Right lobe of liver (tissue), 6 donors: ENCODE measurements at regions not wholly inside any gene's neighbourhood (a gene's known extent, or its start where the extent isn't known, plus 50 kb on each side); places are given as distances from the start of the nearest gene placed in this dataset.

ENCODE experiments used
- ATAC-seq, 4 donors: fragments of 200-7000 bp; cut with Tn5 transposase; one replicate each; pipeline ENCODE4 v1.9.1; 2020; ENCODE audit warnings: mild to moderate bottlenecking in 4 of 4, moderate library complexity in 4 of 4
- DNase-seq, 3 donors: peaks; one replicate each; pipeline ENCODE4 v3.0.0-alpha.2; 2020
- H3K27ac ChIP-seq, 3 donors: fragments of 200-600 bp; one replicate each; pipeline ENCODE4 v1.8.0; 2022
- H3K27me3 ChIP-seq, 2 donors: fragments of 200-600 bp; one replicate each; pipeline ENCODE4 v1.8.0; 2022
- H3K36me3 ChIP-seq, 4 donors: fragments of 200-600 bp; sonication (generic) in 1 of 4; one replicate each; pipeline versions ENCODE4 v1.5.1 to v1.8.0; 2017 to 2022; ENCODE audit warnings: control low read depth in 1 of 4
- H3K4me1 ChIP-seq, 4 donors: fragments of 200-600 bp; sonication (generic) in 1 of 4; one replicate each; pipeline versions ENCODE4 v1.5.1 to v1.8.0; 2017 to 2022; ENCODE audit warnings: control low read depth in 1 of 4
- H3K4me3 ChIP-seq, 3 donors: fragments of 200-600 bp; one replicate each; pipeline ENCODE4 v1.8.0; 2022
- H3K9me3 ChIP-seq, 4 donors: fragments of 200-600 bp; sonication (generic) in 1 of 4; one replicate each; pipeline versions ENCODE4 v1.5.1 to v1.8.0; 2017 to 2022; ENCODE audit warnings: control low read depth in 1 of 4
- POLR2A ChIP-seq: fragments of 450-650 bp; IDR thresholded peaks from one replicate; pipeline ENCODE4 v1.6.1; 2017; ENCODE audit warnings: antibody characterized with exemption, mild to moderate bottlenecking
- WGBS: methylation state at CpG from one replicate; pipeline ENCODE4 v1.1.6; 2018; ENCODE audit warnings: low coverage, low lambda C conversion rate; ENCODE audit not compliant: insufficient coverage; ENCODE audit errors: missing lambda C conversion rate; 5-methylcytosine and 5-hydroxymethylcytosine counted together
- intact Hi-C, 2 donors: fragments of 100-400 bp; cut with DNase I; formaldehyde crosslinking; loops; one replicate each; pipeline versions ENCODE4 v1.11.2 to v1.14.1; 2022
- TF ChIP-seq, protein P1 (sequence below), 4 donors: fragments of 200-600 bp in 3 of 4; fragments of 450-650 bp in 1 of 4; IDR thresholded peaks; one replicate each; pipeline versions ENCODE4 v1.5.1 to v1.8.0; 2016 to 2022; ENCODE audit warnings: antibody characterized with exemption in 4 of 4, mild to moderate bottlenecking in 2 of 4
- donor health status: DM: no; HTN: yes; CAD: no.
- donor health status: DM: no; HTN: no; CAD: no.
- donor health status: DM: no; HTN: no; CAD: no.
- donor health status: DM: no; HTN: yes; CAD: no.
- donor health status: DM: no; HTN: yes; CAD: no.

DNA sequence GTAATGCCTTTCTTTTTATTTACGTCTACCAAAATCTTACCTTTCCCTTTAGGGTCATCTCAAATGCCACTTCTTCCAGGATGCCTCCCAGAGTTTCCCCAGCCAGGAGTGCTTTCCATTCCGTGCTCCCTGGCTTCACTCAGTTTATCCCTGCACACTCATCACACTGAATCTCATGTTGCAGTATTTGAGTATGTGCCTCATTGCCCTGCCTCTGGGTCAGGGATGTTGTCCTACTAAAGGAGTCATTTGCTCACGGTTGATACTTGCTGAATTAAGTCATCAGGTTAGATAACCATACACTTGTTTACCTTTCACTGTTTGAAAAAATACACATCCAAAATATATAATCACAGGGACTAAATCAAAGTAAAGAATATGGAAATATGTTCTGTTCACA, 356.2 kb upstream of the GATB start:
- Histone ChIP-seq H3K27ac (no peak overlapping the region), H3K9me3 (no peaks in the 10 kb centered on the region), H3K4me1 (no peaks in the 10 kb centered on the region), H3K27me3 (no peaks in the 10 kb centered on the region), H3K4me3 (no peak overlapping the region), H3K36me3 (no peaks in the 10 kb centered on the region)
- intact Hi-C loops, result no loop called here
- TF ChIP-seq, protein P1, sequence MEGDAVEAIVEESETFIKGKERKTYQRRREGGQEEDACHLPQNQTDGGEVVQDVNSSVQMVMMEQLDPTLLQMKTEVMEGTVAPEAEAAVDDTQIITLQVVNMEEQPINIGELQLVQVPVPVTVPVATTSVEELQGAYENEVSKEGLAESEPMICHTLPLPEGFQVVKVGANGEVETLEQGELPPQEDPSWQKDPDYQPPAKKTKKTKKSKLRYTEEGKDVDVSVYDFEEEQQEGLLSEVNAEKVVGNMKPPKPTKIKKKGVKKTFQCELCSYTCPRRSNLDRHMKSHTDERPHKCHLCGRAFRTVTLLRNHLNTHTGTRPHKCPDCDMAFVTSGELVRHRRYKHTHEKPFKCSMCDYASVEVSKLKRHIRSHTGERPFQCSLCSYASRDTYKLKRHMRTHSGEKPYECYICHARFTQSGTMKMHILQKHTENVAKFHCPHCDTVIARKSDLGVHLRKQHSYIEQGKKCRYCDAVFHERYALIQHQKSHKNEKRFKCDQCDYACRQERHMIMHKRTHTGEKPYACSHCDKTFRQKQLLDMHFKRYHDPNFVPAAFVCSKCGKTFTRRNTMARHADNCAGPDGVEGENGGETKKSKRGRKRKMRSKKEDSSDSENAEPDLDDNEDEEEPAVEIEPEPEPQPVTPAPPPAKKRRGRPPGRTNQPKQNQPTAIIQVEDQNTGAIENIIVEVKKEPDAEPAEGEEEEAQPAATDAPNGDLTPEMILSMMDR (IDR thresholded peaks at IDR 0.05), result no peak
- TF ChIP-seq POLR2A, result no peak
- ATAC-seq (no peak), DNase-seq (no peak)
- 64% methylated on average over 3 of the region's 3 CpGs for WGBS

- Histone ChIP-seq H3K27ac (no peak overlapping the region), H3K4me1 (no peaks in the 10 kb centered on the region), H3K9me3 (no peaks in the 10 kb centered on the region), H3K4me3 (no peak overlapping the region), H3K36me3 (no peaks in the 10 kb centered on the region), H3K27me3 (no peaks in the 10 kb centered on the region)
- TF ChIP-seq, protein P1 (IDR thresholded peaks at IDR 0.05), result no peak
- no peak for TF ChIP-seq POLR2A
- DNase-seq (no peak), ATAC-seq (peak; percentile 16 to 61 (median 26))
- 18% methylated on average over 7 of the region's 8 CpGs for WGBS
- intact Hi-C loops, result no loop called here
Observed at GRCh38 chr4:152115794-152116193, 355.0 kb upstream of the GATB start.

DNA sequence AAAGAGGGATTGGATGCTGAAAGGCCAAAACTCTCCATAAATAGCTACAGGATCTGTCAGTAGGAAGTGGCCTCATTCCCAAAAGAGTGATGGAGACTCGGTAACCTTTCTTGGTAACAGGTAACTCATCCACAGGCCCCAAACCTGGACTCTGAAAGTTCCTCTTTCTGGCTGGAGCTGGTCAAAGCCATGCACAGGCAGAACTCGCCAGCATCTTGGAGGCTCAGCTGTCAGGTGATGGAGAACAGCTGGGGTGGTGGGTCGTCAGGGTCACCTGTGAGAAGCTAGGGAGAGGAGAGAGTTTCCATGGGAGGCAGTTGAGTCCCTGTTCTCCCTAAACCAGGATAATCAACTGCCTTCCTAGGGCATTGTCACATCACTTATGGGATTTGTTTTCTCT, 354.3 kb upstream of the GATB start:
- intact Hi-C loops, result no loop called here
- no peak for TF ChIP-seq POLR2A
- TF ChIP-seq, protein P1 (IDR thresholded peaks at IDR 0.05), result no peak
- ATAC-seq (no peak), DNase-seq (no peak)
- Histone ChIP-seq H3K27ac (no peak overlapping the region), H3K27me3 (no peaks in the 10 kb centered on the region), H3K4me3 (no peak overlapping the region), H3K36me3 (no peaks in the 10 kb centered on the region), H3K9me3 (no peaks in the 10 kb centered on the region), H3K4me1 (no peaks in the 10 kb centered on the region)
- WGBS, result 61% methylated on average over 2 of the region's 3 CpGs

- DNase-seq, result no peak
- Histone ChIP-seq H3K9me3 (no peaks in the 10 kb centered on the region), H3K27me3 (no peaks in the 10 kb centered on the region), H3K4me1 (no peaks in the 10 kb centered on the region), H3K36me3 (no peaks in the 10 kb centered on the region), H3K27ac (no peak overlapping the region), H3K4me3 (no peak overlapping the region)
- no peak for ATAC-seq
- 91% methylated on average over 2 of the region's 3 CpGs for WGBS
- intact Hi-C loops, result no loop called here
- TF ChIP-seq POLR2A, result no peak
- TF ChIP-seq, protein P1 (IDR thresholded peaks at IDR 0.05), result no peak
Observed at GRCh38 chr4:152114562-152114961, 353.8 kb upstream of the GATB start.

DNA sequence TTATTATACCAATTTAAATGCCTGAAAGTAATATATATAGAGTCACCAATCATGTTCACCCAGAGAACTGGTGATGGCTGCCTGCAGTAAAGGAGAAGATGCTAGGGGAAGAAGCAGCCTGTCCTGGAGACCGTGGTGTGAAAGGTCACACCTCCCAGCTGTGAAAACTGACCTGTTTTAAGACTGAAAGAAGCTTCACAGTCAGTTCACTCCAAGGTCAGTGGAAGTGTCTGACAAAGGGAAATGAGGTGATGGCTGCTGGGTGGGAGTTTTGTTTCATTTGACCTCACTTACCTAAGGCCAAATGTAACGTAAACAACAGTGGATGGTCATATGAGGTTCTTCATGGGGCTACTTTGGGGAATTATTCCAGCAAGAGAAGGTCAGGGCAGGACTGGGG, 352.1 kb upstream of the GATB start:
- Histone ChIP-seq H3K27me3 (no peaks in the 10 kb centered on the region), H3K27ac (no peak overlapping the region), H3K36me3 (no peaks in the 10 kb centered on the region), H3K9me3 (no peaks in the 10 kb centered on the region), H3K4me1 (no peaks in the 10 kb centered on the region), H3K4me3 (no peak overlapping the region)
- 66% methylated on average over 2 of the region's 2 CpGs for WGBS
- TF ChIP-seq, protein P1 (IDR thresholded peaks at IDR 0.05), result no peak
- no peak for TF ChIP-seq POLR2A
- ATAC-seq (no peak), DNase-seq (no peak)
- intact Hi-C loops, result no loop called here
